HCT116 (cell line): ENCODE measurements at regions not wholly inside any gene's neighbourhood (a gene's known extent, or its start where the extent isn't known, plus 50 kb on each side); places are given as distances from the start of the nearest gene placed in this dataset.

Source experiments
- ATF3 ChIP-seq: IDR thresholded peaks from 2 replicates; pipeline ENCODE4 v1.6.1; 2012
- CTCF ChIP-seq, 3 experiments: fragments of 200-600 bp in 1 of 3; sonication (generic) in 1 of 3; IDR thresholded peaks in 2 of 3; conservative IDR thresholded peaks in 1 of 3; 2 replicates each; pipeline ENCODE4 v1.5.1; 2012 to 2017; ENCODE audit warnings: low read depth in 2 of 3, low read length in 2 of 3, antibody characterized with exemption in 1 of 3, borderline replicate concordance in 1 of 3, control low read depth in 1 of 3, mild to moderate bottlenecking in 1 of 3, mixed read lengths in 1 of 3, mixed run types in 1 of 3, moderate library complexity in 1 of 3; ENCODE audit not compliant: insufficient read depth in 1 of 3
- EGR1 ChIP-seq: IDR thresholded peaks from 2 replicates; pipeline ENCODE4 v1.6.1; 2012; ENCODE audit warnings: low read depth
- EZH2 ChIP-seq: fragments of 200-600 bp; sonication (generic); IDR thresholded peaks from 2 replicates; pipeline ENCODE4 v1.6.1; 2017; ENCODE audit warnings: antibody characterized with exemption, mixed run types
- POLR2A ChIP-seq: IDR thresholded peaks from 2 replicates; pipeline ENCODE4 v1.7.0; 2011; ENCODE audit warnings: borderline replicate concordance; ENCODE audit not compliant: insufficient read depth, insufficient read length; ENCODE audit errors: extremely low read depth

DNA sequence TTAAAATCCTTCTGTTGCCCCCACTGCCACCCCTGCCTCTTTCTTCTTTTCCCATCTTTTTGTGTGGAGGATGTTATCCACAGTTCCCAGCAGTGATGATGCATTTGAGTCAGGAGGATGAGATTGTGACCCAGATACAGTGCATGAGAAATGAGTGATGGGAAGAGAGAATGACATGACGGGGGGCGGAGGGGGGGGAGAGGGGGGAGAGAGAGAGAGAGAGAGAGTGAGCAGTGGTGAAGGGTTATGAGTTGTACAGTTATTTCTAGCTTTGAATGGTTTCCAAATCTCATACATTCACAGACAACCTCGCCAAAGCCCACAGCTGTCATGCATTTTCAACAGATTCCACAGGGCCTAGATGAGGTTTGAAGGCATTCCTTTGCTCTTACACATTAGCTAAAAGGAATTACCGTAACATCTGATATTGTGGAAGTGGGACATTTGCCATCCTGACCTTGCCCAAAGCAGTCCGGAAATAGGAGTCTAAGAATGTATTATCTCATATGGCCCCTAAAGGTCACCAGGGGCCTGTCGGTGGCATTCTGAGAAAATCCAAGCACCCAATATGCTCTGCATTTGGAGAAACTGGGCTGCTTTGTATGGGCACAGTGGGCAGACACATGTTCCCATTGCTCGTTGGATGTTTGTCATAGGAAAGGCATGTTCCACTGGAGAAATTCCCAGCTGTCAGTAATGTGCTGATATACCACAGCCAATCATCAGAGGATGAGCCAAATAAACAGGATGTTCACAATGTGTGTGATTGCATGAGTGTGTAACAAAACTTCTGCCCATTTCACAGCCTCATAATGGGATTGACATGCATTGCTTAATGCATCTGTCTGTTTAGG, 435.8 kb downstream of the SPRY1 start:
- TF ChIP-seq POLR2A (no peak), CTCF (IDR thresholded peaks at IDR 0.05 in 2 of 3, conservative IDR thresholded peaks at IDR 0.05 in 1 of 3; ENCODE audit: borderline replicate concordance in 1 of 3, insufficient read depth in 1 of 3, low read depth in 2 of 3, low read length in 2 of 3) (no peak), ATF3 (no peak), EGR1 (no peak), EZH2 (no peak)
